Lower leg skin (tissue), 3 donors: ENCODE measurements at regions not wholly inside any gene's neighbourhood (a gene's known extent, or its start where the extent isn't known, plus 50 kb on each side); places are given as distances from the start of the nearest gene placed in this dataset.

Experiments
- POLR2A ChIP-seq, 2 donors: fragments of 450-650 bp; IDR thresholded peaks; one replicate each; pipeline ENCODE4 v1.6.1; 2016 to 2017; ENCODE audit warnings: antibody characterized with exemption in 2 of 2, mild to moderate bottlenecking in 1 of 2, moderate library complexity in 1 of 2
- TF ChIP-seq, protein P1 (sequence below), 3 donors: fragments of 450-650 bp; IDR thresholded peaks; one replicate each; pipeline ENCODE4 v1.5.1; 2016; ENCODE audit warnings: antibody characterized with exemption in 3 of 3, mild to moderate bottlenecking in 3 of 3, moderate library complexity in 2 of 3

DNA sequence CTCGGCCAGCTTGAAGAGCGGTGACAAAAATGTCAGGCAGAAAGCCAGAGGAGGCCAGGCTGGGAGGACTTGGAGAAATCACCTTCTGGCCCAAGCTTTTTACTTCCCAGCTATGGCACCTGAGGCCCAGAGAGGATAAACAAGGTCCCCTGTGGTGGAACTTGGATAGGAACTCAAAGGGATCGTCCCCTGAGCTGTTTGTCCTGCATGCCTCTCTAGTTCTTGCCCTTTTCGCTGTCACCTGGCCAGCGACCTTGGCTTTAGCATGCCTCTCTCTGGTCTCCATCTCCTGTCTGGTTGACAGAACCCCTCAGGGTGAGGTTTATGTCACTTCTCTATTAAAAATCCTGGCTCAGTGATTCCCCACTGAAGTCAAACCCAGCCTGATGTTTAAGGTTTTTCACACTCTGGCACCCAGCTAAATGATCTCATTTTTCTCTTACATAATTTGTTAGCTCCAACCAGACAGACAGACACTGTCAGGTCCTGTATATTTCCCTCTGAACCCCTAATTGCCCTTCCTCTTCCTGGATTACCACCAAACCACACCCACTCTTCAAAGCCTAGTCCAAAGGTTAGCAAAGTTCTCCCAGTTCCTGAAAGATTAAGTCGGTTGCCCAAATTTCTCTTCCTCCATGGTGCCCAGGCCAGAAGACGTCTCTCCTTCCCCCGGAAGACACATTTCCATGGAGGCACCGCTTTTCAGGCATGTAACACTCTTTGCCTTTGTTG is 169.1 kb downstream of the FAM43A start:
- TF ChIP-seq, protein P1, sequence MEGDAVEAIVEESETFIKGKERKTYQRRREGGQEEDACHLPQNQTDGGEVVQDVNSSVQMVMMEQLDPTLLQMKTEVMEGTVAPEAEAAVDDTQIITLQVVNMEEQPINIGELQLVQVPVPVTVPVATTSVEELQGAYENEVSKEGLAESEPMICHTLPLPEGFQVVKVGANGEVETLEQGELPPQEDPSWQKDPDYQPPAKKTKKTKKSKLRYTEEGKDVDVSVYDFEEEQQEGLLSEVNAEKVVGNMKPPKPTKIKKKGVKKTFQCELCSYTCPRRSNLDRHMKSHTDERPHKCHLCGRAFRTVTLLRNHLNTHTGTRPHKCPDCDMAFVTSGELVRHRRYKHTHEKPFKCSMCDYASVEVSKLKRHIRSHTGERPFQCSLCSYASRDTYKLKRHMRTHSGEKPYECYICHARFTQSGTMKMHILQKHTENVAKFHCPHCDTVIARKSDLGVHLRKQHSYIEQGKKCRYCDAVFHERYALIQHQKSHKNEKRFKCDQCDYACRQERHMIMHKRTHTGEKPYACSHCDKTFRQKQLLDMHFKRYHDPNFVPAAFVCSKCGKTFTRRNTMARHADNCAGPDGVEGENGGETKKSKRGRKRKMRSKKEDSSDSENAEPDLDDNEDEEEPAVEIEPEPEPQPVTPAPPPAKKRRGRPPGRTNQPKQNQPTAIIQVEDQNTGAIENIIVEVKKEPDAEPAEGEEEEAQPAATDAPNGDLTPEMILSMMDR (IDR thresholded peaks at IDR 0.05): no peak
- no peak for TF ChIP-seq POLR2A (IDR thresholded peaks at IDR 0.05)
